Astrocyte of the cerebellum (primary cell): ENCODE measurements at regions not wholly inside any gene's neighbourhood (a gene's known extent, or its start where the extent isn't known, plus 50 kb on each side); places are given as distances from the start of the nearest gene placed in this dataset.

Source experiments
- DNase-seq: peaks from one replicate; pipeline ENCODE4 v3.0.0-alpha.2; 2011; ENCODE audit warnings: low read depth
- H3K4me3 ChIP-seq: 2 replicates; pipeline ENCODE4 v1.5.1; 2011; ENCODE audit warnings: mild to moderate bottlenecking, low read depth, low read length, moderate library complexity
- CTCF ChIP-seq: IDR thresholded peaks from 2 replicates; pipeline ENCODE4 v1.5.1; 2012; ENCODE audit warnings: low read length, low read depth, moderate library complexity, mild to moderate bottlenecking; ENCODE audit errors: missing control alignments
- in situ Hi-C: cut with HindIII; loops from 2 replicates; pipeline ENCODE4 v1.10.0; 2017; ENCODE audit warnings: low sequenced_read_pairs

- in situ Hi-C loops: no loop called here
- no peak overlapping the region for H3K4me3 ChIP-seq
- no peak for TF ChIP-seq CTCF
- DNase-seq: no peak
Observed at GRCh38 chr11:11065396-11065795, 207.5 kb upstream of the ZBED5 start.

GRCh38 chr11:11057472-11057854 is 199.6 kb upstream of the ZBED5 start:
- no peak for DNase-seq
- in situ Hi-C loops: no loop called here
- no peak overlapping the region for H3K4me3 ChIP-seq
- TF ChIP-seq CTCF: no peak

- TF ChIP-seq CTCF: no peak
- no peak for DNase-seq
- no peak overlapping the region for H3K4me3 ChIP-seq
- in situ Hi-C loops: no loop called here
Observed at GRCh38 chr11:11056749-11057471, 199.1 kb upstream of the ZBED5 start.

GRCh38 chr11:11056316-11056715 is 198.5 kb upstream of the ZBED5 start:
- in situ Hi-C loops: no loop called here
- no peak for DNase-seq
- TF ChIP-seq CTCF: no peak
- H3K4me3 ChIP-seq: no peak overlapping the region

GRCh38 chr11:11047851-11048610 is 190.2 kb upstream of the ZBED5 start:
- no peak for TF ChIP-seq CTCF
- DNase-seq: no peak
- in situ Hi-C loops: no loop called here
- H3K4me3 ChIP-seq: no peak overlapping the region

- no peak overlapping the region for H3K4me3 ChIP-seq
- DNase-seq: no peak
- no peak for TF ChIP-seq CTCF
- in situ Hi-C loops: no loop called here
Observed at GRCh38 chr11:11046781-11047180, 188.9 kb upstream of the ZBED5 start.
